ENCODE measurements at regions not wholly inside any gene's neighbourhood (a gene's known extent, or its start where the extent isn't known, plus 50 kb on each side); places are given as distances from the start of the nearest gene placed in this dataset.

DNA sequence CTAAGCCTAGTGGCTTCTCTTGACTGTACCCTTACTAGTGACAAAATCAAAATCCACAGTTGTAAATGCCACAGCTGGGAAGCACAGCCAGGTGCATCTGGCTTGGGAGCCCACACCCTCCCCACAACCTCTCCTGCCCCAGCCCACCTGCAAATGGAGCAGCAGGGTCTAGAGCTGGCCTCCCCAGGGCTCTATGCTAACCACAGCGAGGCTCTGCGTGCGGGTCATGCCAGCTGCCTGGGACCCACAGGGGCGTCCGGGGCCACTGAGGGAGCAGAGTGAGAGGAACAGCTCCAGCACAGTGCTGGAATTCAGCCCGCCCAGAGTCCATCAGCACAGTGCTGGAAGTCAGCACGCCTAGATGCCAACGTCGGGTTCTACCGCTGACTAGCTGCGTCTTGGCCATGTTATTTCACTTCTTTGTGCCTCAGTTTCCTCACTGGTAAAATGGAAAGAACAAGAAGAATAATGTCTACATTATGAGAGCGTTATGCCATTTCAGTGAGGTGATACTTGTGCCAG is 109.1 kb upstream of the ID2 start:
- Mint-ChIP-seq H3K36me3 (no peaks in the 10 kb centered on the region), H3K4me3 (no peak overlapping the region), H3K27me3 (no peaks in the 10 kb centered on the region), H3K4me1 (ENCODE audit: unreplicated experiment) (peaks cover 53% of the 10 kb centered on the region), H3K27ac (no peak overlapping the region), H3K9me3 (no peaks in the 10 kb centered on the region)
- TF ChIP-seq, protein P1, sequence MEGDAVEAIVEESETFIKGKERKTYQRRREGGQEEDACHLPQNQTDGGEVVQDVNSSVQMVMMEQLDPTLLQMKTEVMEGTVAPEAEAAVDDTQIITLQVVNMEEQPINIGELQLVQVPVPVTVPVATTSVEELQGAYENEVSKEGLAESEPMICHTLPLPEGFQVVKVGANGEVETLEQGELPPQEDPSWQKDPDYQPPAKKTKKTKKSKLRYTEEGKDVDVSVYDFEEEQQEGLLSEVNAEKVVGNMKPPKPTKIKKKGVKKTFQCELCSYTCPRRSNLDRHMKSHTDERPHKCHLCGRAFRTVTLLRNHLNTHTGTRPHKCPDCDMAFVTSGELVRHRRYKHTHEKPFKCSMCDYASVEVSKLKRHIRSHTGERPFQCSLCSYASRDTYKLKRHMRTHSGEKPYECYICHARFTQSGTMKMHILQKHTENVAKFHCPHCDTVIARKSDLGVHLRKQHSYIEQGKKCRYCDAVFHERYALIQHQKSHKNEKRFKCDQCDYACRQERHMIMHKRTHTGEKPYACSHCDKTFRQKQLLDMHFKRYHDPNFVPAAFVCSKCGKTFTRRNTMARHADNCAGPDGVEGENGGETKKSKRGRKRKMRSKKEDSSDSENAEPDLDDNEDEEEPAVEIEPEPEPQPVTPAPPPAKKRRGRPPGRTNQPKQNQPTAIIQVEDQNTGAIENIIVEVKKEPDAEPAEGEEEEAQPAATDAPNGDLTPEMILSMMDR (conservative IDR thresholded peaks at IDR 0.05), result no peak
- DNase-seq (ENCODE audit: extremely low spot score, unreplicated experiment), result peak; percentile 60

DNA sequence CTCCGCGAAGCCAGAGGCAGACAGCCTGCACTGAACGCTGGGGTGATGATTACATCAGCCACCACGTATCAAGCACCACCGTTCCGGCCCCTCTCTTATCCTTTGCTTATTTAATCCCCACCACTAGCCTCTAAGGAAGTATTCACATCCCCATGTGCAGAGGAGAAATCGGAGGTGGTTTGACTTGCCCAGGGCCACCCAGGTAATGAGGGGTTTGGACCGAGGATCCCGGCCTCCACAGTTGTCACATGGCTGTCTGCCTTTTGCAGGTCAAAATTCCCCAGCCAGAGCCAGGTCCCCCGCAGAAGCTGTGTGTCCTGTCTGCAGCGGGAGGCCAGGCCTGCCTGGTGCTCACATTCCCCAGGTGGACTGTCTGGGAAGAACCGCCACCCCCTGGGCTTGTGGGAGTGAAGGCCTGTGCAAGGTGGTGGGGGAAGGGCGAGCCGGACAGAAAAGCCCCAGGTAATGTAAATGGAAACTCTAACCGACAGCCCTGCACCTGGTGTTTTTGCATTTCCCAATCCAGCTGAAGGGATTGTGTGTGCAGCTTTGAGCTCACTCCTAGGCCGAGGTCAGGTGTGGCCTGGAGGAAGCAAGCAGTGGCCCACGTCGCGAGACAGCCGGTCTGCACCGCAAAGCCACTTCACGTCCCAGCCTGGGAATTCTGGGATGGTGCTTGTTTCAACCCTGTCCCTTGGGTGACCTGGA is 108.5 kb upstream of the ID2 start:
- peak; percentile 63 for DNase-seq (ENCODE audit: extremely low spot score, unreplicated experiment)
- TF ChIP-seq, protein P1 (conservative IDR thresholded peaks at IDR 0.05), result no peak
- Mint-ChIP-seq H3K4me1 (ENCODE audit: unreplicated experiment) (peaks cover 53% of the 10 kb centered on the region), H3K9me3 (no peaks in the 10 kb centered on the region), H3K36me3 (no peaks in the 10 kb centered on the region), H3K27ac (no peak overlapping the region), H3K27me3 (no peaks in the 10 kb centered on the region), H3K4me3 (no peak overlapping the region)

- Mint-ChIP-seq H3K9me3 (no peaks in the 10 kb centered on the region), H3K36me3 (no peaks in the 10 kb centered on the region), H3K4me1 (ENCODE audit: unreplicated experiment) (peaks cover 51% of the 10 kb centered on the region), H3K27me3 (no peaks in the 10 kb centered on the region), H3K4me3 (no peak overlapping the region), H3K27ac (peak overlapping the region; percentile 73)
- DNase-seq (ENCODE audit: extremely low spot score, unreplicated experiment), result no peak
- TF ChIP-seq, protein P1 (conservative IDR thresholded peaks at IDR 0.05), result no peak
Measured at GRCh38 chr2:8573942-8574195, 108.0 kb upstream of the ID2 start.

- Mint-ChIP-seq H3K27me3 (no peaks in the 10 kb centered on the region), H3K4me1 (ENCODE audit: unreplicated experiment) (peaks cover 52% of the 10 kb centered on the region), H3K36me3 (no peaks in the 10 kb centered on the region), H3K9me3 (no peaks in the 10 kb centered on the region), H3K27ac (peak overlapping the region; percentile 73), H3K4me3 (peak overlapping the region; percentile 17)
- DNase-seq (ENCODE audit: extremely low spot score, unreplicated experiment), result peak; percentile 67
- TF ChIP-seq, protein P1 (conservative IDR thresholded peaks at IDR 0.05), result no peak
Measured at GRCh38 chr2:8574196-8575037, 107.4 kb upstream of the ID2 start.

GRCh38 chr2:8575038-8575833 is 106.6 kb upstream of the ID2 start:
- TF ChIP-seq, protein P1 (conservative IDR thresholded peaks at IDR 0.05), result no peak
- peak; percentile 54 for DNase-seq (ENCODE audit: extremely low spot score, unreplicated experiment)
- H3K9me3 Mint-ChIP-seq, result no peaks in the 10 kb centered on the region
- H3K27ac Mint-ChIP-seq, result no peak overlapping the region
- peaks cover 54% of the 10 kb centered on the region for H3K4me1 Mint-ChIP-seq (ENCODE audit: unreplicated experiment)
- H3K36me3 Mint-ChIP-seq, result no peaks in the 10 kb centered on the region
- peak overlapping the region; percentile 17 for H3K4me3 Mint-ChIP-seq
- H3K27me3 Mint-ChIP-seq, result no peaks in the 10 kb centered on the region

All from type B pancreatic cell (in vitro differentiated cells).